Ureter (tissue), 1 donor: ENCODE measurements at regions not wholly inside any gene's neighbourhood (a gene's known extent, or its start where the extent isn't known, plus 50 kb on each side); places are given as distances from the start of the nearest gene placed in this dataset.
"Not testable (repeated sequence)": the region's sequence is repeated elsewhere in the genome, so short reads cannot be mapped to it uniquely, and the experiment has no call there.

Experiments
- DNase-seq: peaks from one replicate; pipeline ENCODE4 v3.0.0-alpha.2; 2020; ENCODE audit warnings: low spot score
- donor health status: DM: yes; HTN: yes; CAD: no.

- no peak for DNase-seq
These were observed 85.5 kb downstream of the APIP start for GRCh38 chr11:34830648-34831047.

- no peak for DNase-seq
These were observed 86.1 kb downstream of the APIP start for GRCh38 chr11:34830035-34830434.

DNA sequence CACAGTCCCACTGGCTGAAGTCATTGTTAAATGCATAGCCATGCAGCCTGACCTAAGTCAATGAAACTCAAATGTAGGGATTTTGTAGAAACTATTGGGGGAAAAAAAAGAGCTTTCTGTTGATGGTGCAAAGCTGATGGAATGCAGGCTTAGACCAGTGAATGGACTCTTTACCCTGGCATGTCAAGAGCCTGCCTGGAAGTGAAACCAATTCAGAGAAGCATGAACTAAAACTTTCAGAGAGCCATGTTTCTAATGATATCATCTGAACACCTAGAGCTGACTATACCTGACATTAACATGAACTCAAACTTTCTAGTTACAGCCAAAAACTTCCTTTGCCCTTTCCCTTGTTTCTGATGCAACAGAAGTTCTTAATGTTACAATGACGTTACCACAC is 89.0 kb downstream of the APIP start:
- no peak for DNase-seq

DNA sequence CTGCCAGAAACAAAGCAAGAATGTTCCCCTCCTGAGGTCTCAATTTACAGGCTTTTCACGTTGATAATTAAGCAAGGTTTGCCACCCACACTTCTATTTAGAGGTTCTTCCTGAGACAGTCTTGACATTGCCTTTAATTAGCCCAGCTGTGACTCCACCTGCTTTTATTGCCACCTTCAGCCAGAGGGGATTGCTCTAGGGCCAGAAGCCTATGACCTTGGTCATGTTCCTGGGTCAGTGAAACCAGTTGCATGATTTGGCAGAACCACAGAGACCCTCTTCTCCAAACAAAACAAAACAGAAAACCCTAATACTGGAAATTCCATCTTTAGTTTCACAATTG is 89.8 kb downstream of the APIP start:
- no peak for DNase-seq

DNA sequence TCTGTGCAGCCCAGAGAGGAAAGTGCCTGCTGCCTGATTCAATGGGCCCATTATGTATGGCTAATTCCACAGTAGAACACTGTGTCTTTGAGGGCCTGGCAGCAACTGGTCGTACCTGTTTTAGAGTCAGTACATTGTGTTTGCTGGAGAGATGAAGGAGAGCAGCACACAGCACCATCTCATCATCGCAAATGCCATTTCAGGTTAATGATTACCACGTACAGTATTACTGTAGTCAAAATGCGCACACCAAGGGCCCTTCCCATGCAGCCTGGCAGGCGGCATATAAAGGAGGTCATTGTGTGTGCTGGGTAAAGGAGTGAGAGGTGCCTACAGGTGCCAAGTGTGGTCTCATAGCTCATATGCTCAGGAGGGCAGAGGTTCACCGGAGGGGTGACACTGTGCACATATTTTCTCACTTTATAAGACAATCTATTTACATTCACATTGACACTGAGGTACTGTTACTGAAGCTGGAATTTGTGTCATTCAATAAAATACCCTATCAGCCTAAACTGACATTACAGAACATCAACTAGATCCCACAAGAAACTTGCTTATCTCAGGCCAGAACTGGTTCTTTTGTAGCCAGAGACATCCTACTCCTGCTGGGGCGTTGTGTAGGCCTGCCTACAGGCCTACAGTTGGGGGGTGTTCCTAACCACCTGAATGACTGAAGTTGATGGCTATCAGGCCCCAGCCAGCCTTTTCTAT is 90.4 kb downstream of the APIP start:
- peak; percentile 47 for DNase-seq

DNA sequence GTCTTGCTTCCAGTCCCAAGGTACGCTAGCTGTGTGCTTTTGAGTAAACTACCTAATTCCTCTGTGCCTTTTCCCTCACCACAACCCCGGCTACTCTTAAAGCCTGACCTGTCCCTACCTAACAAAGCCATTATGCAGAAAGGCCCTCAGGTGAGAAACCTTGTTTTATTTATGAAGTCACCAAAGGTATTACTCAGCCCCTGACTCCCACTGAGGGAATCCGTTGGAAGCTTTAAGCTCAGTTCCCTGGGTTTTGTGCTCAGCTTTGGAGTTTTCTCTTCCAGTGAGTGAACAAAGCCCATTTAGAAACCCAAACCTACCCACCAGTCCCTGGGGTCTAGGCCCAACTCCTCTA is 90.9 kb downstream of the APIP start:
- DNase-seq, result no peak

- DNase-seq, result no peak
These were observed 91.8 kb downstream of the APIP start for GRCh38 chr11:34824425-34824824.

- no peak for DNase-seq
These were observed 92.5 kb downstream of the APIP start for GRCh38 chr11:34823639-34824038.

- no peak for DNase-seq
These were observed 93.0 kb downstream of the APIP start for GRCh38 chr11:34823197-34823596.

- DNase-seq, result no peak
These were observed 96.3 kb downstream of the APIP start for GRCh38 chr11:34819740-34820482.

GRCh38 chr11:34817812-34818211 is 98.4 kb downstream of the APIP start:
- DNase-seq, result not testable (repeated sequence)

GRCh38 chr11:34816698-34817213 is 99.4 kb downstream of the APIP start:
- no peak for DNase-seq

DNA sequence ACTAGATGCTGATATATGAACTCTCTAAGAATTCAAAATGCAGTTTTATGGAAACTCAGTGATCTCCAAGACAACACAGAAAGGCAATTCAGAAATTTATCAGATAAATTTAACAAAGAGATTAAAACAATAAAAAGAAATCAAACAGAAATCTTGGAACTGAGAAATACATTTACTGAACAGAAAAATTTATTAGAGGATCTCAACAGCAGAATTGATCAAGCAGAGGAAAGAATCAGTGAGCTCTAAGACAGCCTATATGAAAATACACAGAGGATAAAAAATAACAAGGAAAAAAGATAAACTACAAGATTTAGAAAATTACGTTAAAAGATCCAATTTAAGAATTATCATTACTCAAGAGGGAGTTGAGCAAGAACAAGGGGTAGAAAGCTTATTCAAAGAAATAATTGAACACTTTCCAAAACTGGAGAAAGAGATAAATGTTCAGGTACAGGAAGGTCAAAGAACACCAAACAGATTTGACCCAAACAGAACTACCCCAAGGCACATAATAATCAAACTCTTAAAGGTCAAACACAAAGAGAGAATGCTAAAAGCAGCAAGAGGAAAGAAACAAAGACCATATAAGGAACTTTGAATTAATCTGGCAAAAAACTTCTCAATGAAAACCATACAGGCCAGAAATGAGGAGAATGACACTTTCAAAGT is 103.1 kb downstream of the APIP start:
- DNase-seq, result no peak

GRCh38 chr11:34811858-34812257 is 104.3 kb downstream of the APIP start:
- DNase-seq, result no peak

GRCh38 chr11:34810107-34810562 is 106.0 kb downstream of the APIP start:
- no peak for DNase-seq

DNA sequence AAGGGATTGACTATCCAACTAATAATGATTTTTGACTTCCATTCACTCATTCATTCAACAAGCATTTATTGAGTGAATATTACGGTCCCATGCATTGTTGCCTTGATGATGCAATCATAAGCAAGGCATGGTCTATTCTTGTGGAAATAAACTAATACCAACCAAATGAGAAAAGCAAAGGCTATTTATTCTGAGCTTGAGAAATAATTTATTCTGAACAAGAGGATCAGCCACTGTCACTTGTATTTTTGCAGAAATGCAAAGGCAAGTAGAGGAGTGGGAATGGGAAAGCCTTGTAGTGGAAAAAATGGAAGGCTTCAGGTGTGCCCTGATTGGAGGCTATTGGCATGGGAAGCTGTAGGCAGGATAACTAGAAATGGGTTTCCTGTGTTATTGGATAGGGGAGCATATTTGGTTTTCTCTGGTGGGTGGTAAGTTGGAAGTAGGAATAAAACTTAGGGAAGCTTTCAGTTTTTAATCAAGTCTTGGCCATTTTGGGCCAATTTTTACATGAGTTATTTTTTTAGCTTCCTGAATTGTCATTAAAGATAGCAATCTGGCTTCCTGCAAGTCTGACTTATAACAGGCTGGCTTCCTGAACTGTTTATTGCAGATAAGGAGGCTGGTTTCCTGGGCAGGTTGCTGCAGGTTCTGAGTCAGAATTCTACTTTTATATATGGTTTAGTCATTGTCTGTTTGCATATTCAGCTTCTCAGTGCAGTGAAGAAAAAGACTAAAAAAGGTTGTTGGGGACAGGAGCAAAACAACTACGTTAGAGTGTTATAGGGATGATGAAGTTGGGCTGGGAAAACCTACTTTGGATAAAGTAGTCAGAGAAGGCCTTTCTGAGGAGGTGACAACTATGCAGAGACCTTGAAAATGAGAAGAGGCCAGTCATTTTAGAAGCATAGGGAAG is 106.7 kb downstream of the APIP start:
- no peak for DNase-seq

GRCh38 chr11:34806875-34807274 is 109.3 kb downstream of the APIP start:
- DNase-seq, result no peak

DNA sequence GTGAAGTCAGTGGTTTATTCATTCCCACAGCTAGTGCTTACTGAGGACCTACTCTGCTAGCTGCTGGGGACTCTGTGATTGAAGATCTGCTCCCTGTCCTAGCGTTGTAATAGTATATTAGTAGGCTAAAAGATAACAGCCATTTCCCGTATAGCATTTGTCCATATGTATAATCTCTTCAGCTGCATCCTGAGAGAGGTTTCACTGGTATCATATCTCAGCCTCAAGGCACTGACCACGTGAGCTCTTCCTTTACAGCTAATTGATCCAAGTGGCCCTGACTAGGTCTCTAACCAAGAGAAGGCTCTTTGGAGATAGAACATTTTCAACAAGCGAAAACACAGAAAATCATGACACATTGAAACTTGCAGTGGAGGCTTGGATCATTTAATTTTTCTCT is 110.2 kb downstream of the APIP start:
- no peak for DNase-seq

DNA sequence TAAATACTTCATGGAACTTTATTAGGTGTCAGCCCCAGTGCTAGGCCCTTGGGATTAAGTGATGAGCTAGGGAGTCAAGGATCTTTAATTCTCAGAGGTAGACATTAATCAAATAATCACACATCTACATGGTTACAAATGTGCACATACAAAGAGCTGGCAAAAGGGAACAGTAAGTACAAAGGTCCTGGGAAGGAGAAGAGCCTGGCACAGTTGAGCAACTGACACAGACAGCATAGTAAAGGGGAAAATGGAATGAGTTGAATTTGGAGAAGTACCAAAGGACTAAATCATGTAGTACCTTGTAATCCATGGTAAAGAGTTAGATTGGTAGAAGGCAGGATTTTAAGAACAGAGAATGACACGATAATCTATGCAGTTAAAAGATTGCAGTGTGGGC is 116.3 kb downstream of the APIP start:
- DNase-seq, result no peak

- no peak for DNase-seq
These were observed 117.2 kb downstream of the APIP start for GRCh38 chr11:34798985-34799384.

GRCh38 chr11:34797497-34797896 is 118.7 kb downstream of the APIP start:
- not testable (repeated sequence) for DNase-seq

DNA sequence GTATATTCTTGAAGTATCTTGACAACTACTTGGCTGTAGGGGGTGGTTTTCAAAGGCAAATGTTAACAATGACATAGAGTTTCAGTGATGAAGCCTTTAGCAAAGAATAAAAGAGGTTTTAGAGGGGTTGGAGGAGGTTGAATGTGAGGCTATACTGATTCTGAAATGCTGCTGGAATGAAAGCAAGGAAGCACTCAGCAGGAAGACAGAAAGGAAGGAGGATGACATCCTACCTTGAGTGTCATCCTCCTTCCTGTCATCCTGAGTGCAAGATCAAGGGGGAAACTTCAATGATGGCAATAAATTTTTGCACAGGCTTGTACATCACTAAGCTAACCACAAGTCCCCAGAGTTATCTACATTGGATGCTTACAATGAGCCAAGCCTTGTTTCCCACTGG is 120.5 kb downstream of the APIP start:
- no peak for DNase-seq
